T-cell (primary cell): ENCODE measurements at regions not wholly inside any gene's neighbourhood (a gene's known extent, or its start where the extent isn't known, plus 50 kb on each side); places are given as distances from the start of the nearest gene placed in this dataset.

Experiments used
- ATAC-seq, 4 experiments: fragments of 200-7000 bp in 3 of 4; fragments of 150-1000 bp in 1 of 4; cut with Tn5 transposase; replicated peaks in 1 of 4; 1 replicate in 3 of 4; 2 replicates in 1 of 4; pipeline ENCODE4 v1.10.0; 2021; ENCODE audit warnings: moderate library complexity in 3 of 4, mild to moderate bottlenecking in 2 of 4, moderate number of reproducible peaks in 1 of 4
- CTCF ChIA-PET, 2 donors: fragments of 300-600 bp; sonication (Branson Sonifier 250); formaldehyde crosslinking; loops; one replicate each; lab custom pipeline; 2022; ENCODE audit warnings: antibody characterized with exemption in 2 of 2; lab: Charles Lee
- POLR2A ChIA-PET, 2 donors: fragments of 300-600 bp; sonication (Branson Sonifier 250); formaldehyde crosslinking; loops; one replicate each; lab custom pipeline; 2022; ENCODE audit warnings: antibody characterized with exemption in 2 of 2; lab: Charles Lee
- DNase-seq, 35 experiments: peaks; one replicate each; pipeline versions ENCODE4 v3.0.0 to v3.0.0-alpha.2; 2013 to 2023
- H3K27ac ChIP-seq: one replicate; pipeline ENCODE4 v1.5.1; 2013; ENCODE audit warnings: low read length
- H3K27me3 ChIP-seq, 2 experiments: replicated peaks in 1 of 2; 1 replicate in 1 of 2; 2 replicates in 1 of 2; pipeline versions ENCODE4 v1.6.1 to v1.7.0; 2013; ENCODE audit warnings: low read length in 1 of 2, mixed read lengths in 1 of 2; ENCODE audit not compliant: control insufficient read depth in 2 of 2, insufficient read depth in 2 of 2; ENCODE audit errors: extremely low read depth in 1 of 2
- H3K36me3 ChIP-seq, 2 donors: 1 replicate in 1 of 2; 2 replicates in 1 of 2; pipeline versions ENCODE4 v1.6.1 to v1.7.0; 2013; ENCODE audit warnings: low read length in 1 of 2; ENCODE audit not compliant: control insufficient read depth in 2 of 2, insufficient read depth in 1 of 2; ENCODE audit errors: extremely low read depth in 1 of 2
- H3K4me1 ChIP-seq, 2 experiments: 1 replicate in 1 of 2; 2 replicates in 1 of 2; pipeline versions ENCODE4 v1.6.1 to v1.7.0; 2013; ENCODE audit warnings: low read length in 2 of 2, mixed read lengths in 1 of 2; ENCODE audit not compliant: insufficient read depth in 2 of 2, control insufficient read depth in 1 of 2; ENCODE audit errors: extremely low read depth in 1 of 2
- H3K4me3 ChIP-seq, 2 donors: 1 replicate in 1 of 2; 2 replicates in 1 of 2; pipeline versions ENCODE4 v1.5.1 to v1.7.0; 2013; ENCODE audit warnings: mild to moderate bottlenecking in 2 of 2, low read length in 1 of 2, moderate library complexity in 1 of 2; ENCODE audit not compliant: control insufficient read depth in 1 of 2; ENCODE audit errors: extremely low read depth in 1 of 2
- H3K9me3 ChIP-seq: 2 replicates; pipeline ENCODE4 v1.7.0; 2013
- H3K27ac Mint-ChIP-seq, 2 donors: one replicate each; pipeline ENCODE4 v1.8.0; 2020 to 2021; ENCODE audit warnings: mild to moderate bottlenecking in 2 of 2, mixed read lengths in 2 of 2
- H3K27me3 Mint-ChIP-seq, 2 donors: one replicate each; pipeline ENCODE4 v1.8.0; 2021 to 2022; ENCODE audit warnings: mixed read lengths in 2 of 2
- H3K36me3 Mint-ChIP-seq: one replicate; pipeline ENCODE4 v1.8.0; 2021; ENCODE audit warnings: mixed read lengths
- H3K4me1 Mint-ChIP-seq, 3 donors: one replicate each; pipeline ENCODE4 v1.8.0; 2020 to 2022; ENCODE audit warnings: mixed read lengths in 3 of 3, mild to moderate bottlenecking in 1 of 3
- H3K4me3 Mint-ChIP-seq, 3 donors: one replicate each; pipeline ENCODE4 v1.8.0; 2020 to 2022; ENCODE audit warnings: mild to moderate bottlenecking in 3 of 3, mixed read lengths in 3 of 3, moderate library complexity in 3 of 3
- H3K9me3 Mint-ChIP-seq, 3 donors: one replicate each; pipeline ENCODE4 v1.8.0; 2020 to 2022; ENCODE audit warnings: mixed read lengths in 3 of 3
- WGBS: methylation state at CpG from one replicate; pipeline ENCODE4 v1.1.5; 2013; ENCODE audit warnings: missing lambda C conversion rate; ENCODE audit not compliant: insufficient coverage; 5-methylcytosine and 5-hydroxymethylcytosine counted together

GRCh38 chr5:14066326-14066725, 76.8 kb upstream of the TRIO start:
- CTCF ChIA-PET, result no interaction called here
- DNase-seq, result no peak
- H3K4me3 Mint-ChIP-seq, result no peak overlapping the region

GRCh38 chr5:14064841-14065240, 78.3 kb upstream of the TRIO start:
- DNase-seq (no peak), ATAC-seq (no peak)
- H3K36me3 ChIP-seq, result no peaks in the 10 kb centered on the region
- Mint-ChIP-seq H3K4me3 (no peak overlapping the region), H3K27ac (no peak overlapping the region), H3K9me3 (peaks cover 0 to 12% (median 8%) of the 10 kb centered on the region in 3 donors), H3K36me3 (no peaks in the 10 kb centered on the region), H3K4me1 (no peaks in the 10 kb centered on the region), H3K27me3 (peaks cover 0 to 15% of the 10 kb centered on the region in 2 donors)
- no CpG with 5 or more reads among the region's 1 CpG for WGBS
- H3K9me3 ChIP-seq, result no peaks in the 10 kb centered on the region
- H3K27ac ChIP-seq, result no peak overlapping the region
- H3K27me3 ChIP-seq, result no peaks in the 10 kb centered on the region
- no peaks in the 10 kb centered on the region for H3K4me1 ChIP-seq
- CTCF ChIA-PET, result no interaction called here
- H3K4me3 ChIP-seq, result no peak overlapping the region
- POLR2A ChIA-PET, result no interaction called here

More at GRCh38 chr5:14066326-14066725, 76.8 kb upstream of the TRIO start:
- H3K27me3 ChIP-seq, result no peaks in the 10 kb centered on the region
- no peak for ATAC-seq
- no peaks in the 10 kb centered on the region for H3K36me3 ChIP-seq
- Mint-ChIP-seq H3K4me1 (no peaks in the 10 kb centered on the region), H3K36me3 (no peaks in the 10 kb centered on the region), H3K9me3 (no peaks in the 10 kb centered on the region), H3K27me3 (peaks cover 0 to 6% of the 10 kb centered on the region in 2 donors), H3K27ac (no peak overlapping the region)
- no peak overlapping the region for H3K4me3 ChIP-seq
- POLR2A ChIA-PET, result no interaction called here
- no peaks in the 10 kb centered on the region for H3K9me3 ChIP-seq
- no peaks in the 10 kb centered on the region for H3K4me1 ChIP-seq
- H3K27ac ChIP-seq, result no peak overlapping the region

GRCh38 chr5:14063691-14064090, 79.5 kb upstream of the TRIO start:
- POLR2A ChIA-PET, result no interaction called here
- no CpG with 5 or more reads among the region's 1 CpG for WGBS
- CTCF ChIA-PET, result no interaction called here
- DNase-seq (no peak), ATAC-seq (no peak)
- peaks cover 0 to 15% of the 10 kb centered on the region in 2 donors for H3K27me3 Mint-ChIP-seq
- H3K4me3 ChIP-seq, result no peak overlapping the region
- H3K4me3 Mint-ChIP-seq, result no peak overlapping the region
- H3K36me3 Mint-ChIP-seq, result no peaks in the 10 kb centered on the region
- H3K27me3 ChIP-seq, result no peaks in the 10 kb centered on the region
- H3K4me1 ChIP-seq, result no peaks in the 10 kb centered on the region
- H3K9me3 Mint-ChIP-seq, result peaks cover 0 to 12% (median 12%) of the 10 kb centered on the region in 3 donors
- no peaks in the 10 kb centered on the region for H3K4me1 Mint-ChIP-seq
- H3K27ac Mint-ChIP-seq, result no peak overlapping the region
- H3K27ac ChIP-seq, result no peak overlapping the region
- no peaks in the 10 kb centered on the region for H3K9me3 ChIP-seq
- H3K36me3 ChIP-seq, result no peaks in the 10 kb centered on the region

GRCh38 chr5:14063138-14063537, 80.0 kb upstream of the TRIO start:
- no peaks in the 10 kb centered on the region for H3K36me3 ChIP-seq
- ChIA-PET POLR2A (interaction anchor here in 1 of 2 donors (0.6 kb wide), 1 partner anchor 8 kb away, joined by 9 read pairs; no protein-coding TSS in a partner anchor), CTCF (no interaction called here)
- no peaks in the 10 kb centered on the region for H3K27me3 ChIP-seq
- ATAC-seq (no peak), DNase-seq (no peak)
- Mint-ChIP-seq H3K27me3 (peaks cover 0 to 15% of the 10 kb centered on the region in 2 donors), H3K9me3 (peaks cover 0 to 12% (median 12%) of the 10 kb centered on the region in 3 donors), H3K4me1 (no peaks in the 10 kb centered on the region), H3K4me3 (no peak overlapping the region), H3K36me3 (no peaks in the 10 kb centered on the region), H3K27ac (no peak overlapping the region)
- H3K4me3 ChIP-seq, result no peak overlapping the region
- H3K4me1 ChIP-seq, result no peaks in the 10 kb centered on the region
- H3K9me3 ChIP-seq, result no peaks in the 10 kb centered on the region
- WGBS, result no CpG with 5 or more reads among the region's 4 CpGs
- H3K27ac ChIP-seq, result no peak overlapping the region

GRCh38 chr5:14062178-14062577, 81.0 kb upstream of the TRIO start:
- Mint-ChIP-seq H3K27me3 (peaks cover 0 to 15% of the 10 kb centered on the region in 2 donors), H3K4me3 (no peak overlapping the region), H3K4me1 (no peaks in the 10 kb centered on the region), H3K27ac (no peak overlapping the region), H3K9me3 (peaks cover 0 to 12% (median 12%) of the 10 kb centered on the region in 3 donors), H3K36me3 (no peaks in the 10 kb centered on the region)
- no peak overlapping the region for H3K4me3 ChIP-seq
- no peak overlapping the region for H3K27ac ChIP-seq
- H3K36me3 ChIP-seq, result no peaks in the 10 kb centered on the region
- no peaks in the 10 kb centered on the region for H3K9me3 ChIP-seq
- H3K4me1 ChIP-seq, result no peaks in the 10 kb centered on the region
- POLR2A ChIA-PET, result no interaction called here
- WGBS, result no CpG with 5 or more reads among the region's 2 CpGs
- CTCF ChIA-PET, result interaction anchor here in 1 of 2 donors (0.6 kb wide), 1 partner anchor 81 kb away, joined by 4 read pairs; no protein-coding TSS in a partner anchor
- no peaks in the 10 kb centered on the region for H3K27me3 ChIP-seq
- ATAC-seq (no peak), DNase-seq (no peak)

- Mint-ChIP-seq H3K27me3 (peaks cover 0 to 15% of the 10 kb centered on the region in 2 donors), H3K36me3 (no peaks in the 10 kb centered on the region), H3K27ac (no peak overlapping the region), H3K4me1 (no peaks in the 10 kb centered on the region), H3K9me3 (peaks cover 0 to 12% (median 12%) of the 10 kb centered on the region in 3 donors), H3K4me3 (no peak overlapping the region)
- Histone ChIP-seq H3K27me3 (no peaks in the 10 kb centered on the region), H3K4me3 (no peak overlapping the region), H3K27ac (no peak overlapping the region), H3K9me3 (no peaks in the 10 kb centered on the region), H3K36me3 (no peaks in the 10 kb centered on the region), H3K4me1 (no peaks in the 10 kb centered on the region)
- CTCF ChIA-PET, result no interaction called here
- WGBS, result 79% methylated on average over 5 of the region's 5 CpGs
- POLR2A ChIA-PET, result no interaction called here
- ATAC-seq (no peak), DNase-seq (no peak)
Observed at GRCh38 chr5:14061106-14061505, 82.0 kb upstream of the TRIO start.

DNA sequence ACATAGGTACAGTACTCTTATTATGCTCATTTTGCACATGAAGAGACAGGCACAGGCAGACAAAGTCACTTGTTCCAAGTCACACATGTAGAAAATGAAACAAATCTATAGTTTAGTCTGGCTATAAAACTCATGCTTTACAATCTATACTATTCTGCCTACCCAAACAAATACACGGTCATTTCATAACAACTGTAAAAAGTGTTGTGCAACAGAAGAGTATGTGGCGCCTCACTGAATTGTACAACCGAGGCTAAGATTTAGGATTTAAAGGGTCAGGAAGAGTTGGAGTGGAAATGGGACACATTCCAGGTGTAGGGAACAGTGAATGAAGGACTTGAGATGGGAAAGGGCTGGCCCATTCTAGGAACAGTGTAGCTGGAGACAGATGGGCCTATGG, 82.9 kb upstream of the TRIO start:
- no peaks in the 10 kb centered on the region for H3K4me1 Mint-ChIP-seq
- POLR2A ChIA-PET, result no interaction called here
- CTCF ChIA-PET, result no interaction called here

More for the DNA sequence above, 82.9 kb upstream of the TRIO start:
- Histone ChIP-seq H3K36me3 (no peaks in the 10 kb centered on the region), H3K27me3 (no peaks in the 10 kb centered on the region), H3K4me1 (no peaks in the 10 kb centered on the region), H3K4me3 (no peak overlapping the region), H3K9me3 (no peaks in the 10 kb centered on the region), H3K27ac (no peak overlapping the region)
- no peaks in the 10 kb centered on the region for H3K36me3 Mint-ChIP-seq
- no peak overlapping the region for H3K27ac Mint-ChIP-seq
- WGBS, result 90% methylated on average over 2 of the region's 3 CpGs
- ATAC-seq, result no peak
- no peak overlapping the region for H3K4me3 Mint-ChIP-seq
- DNase-seq, result no peak
- H3K27me3 Mint-ChIP-seq, result peaks cover 0 to 12% of the 10 kb centered on the region in 2 donors
- H3K9me3 Mint-ChIP-seq, result peaks cover 0 to 12% (median 12%) of the 10 kb centered on the region in 3 donors
